GM20431 (cell line): ENCODE measurements at regions not wholly inside any gene's neighbourhood (a gene's known extent, or its start where the extent isn't known, plus 50 kb on each side); places are given as distances from the start of the nearest gene placed in this dataset.

Source experiments
- in situ Hi-C: fragments of 300-500 bp; cut with MseI, MboI; formaldehyde crosslinking; loops from one replicate; pipeline ENCODE4 v1.15.0; 2020; ENCODE audit warnings: low sequenced_read_pairs; ENCODE audit not compliant: unreplicated experiment

DNA sequence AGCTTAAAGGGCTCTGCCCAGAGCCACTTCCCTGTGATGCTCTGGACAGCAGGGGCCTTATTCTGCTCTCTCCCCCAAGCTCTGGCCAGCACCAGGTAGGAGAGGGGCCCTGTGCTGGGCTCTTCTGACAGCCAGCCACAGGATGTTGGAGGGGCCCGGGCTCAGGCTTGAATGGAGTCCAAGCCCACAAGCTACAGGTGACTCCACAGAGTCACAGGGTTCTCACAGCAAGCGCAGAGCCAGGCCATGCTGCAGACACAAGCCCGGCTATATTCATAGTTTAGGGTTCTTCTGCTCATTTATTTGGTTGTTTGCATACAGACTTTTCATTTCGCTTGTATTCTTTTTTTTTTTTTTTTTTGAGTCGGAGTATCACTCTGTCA is 1392.8 kb downstream of the BRD1 start:
- in situ Hi-C loops = no loop called here

- in situ Hi-C loops = no loop called here
Observed at GRCh38 chr22:48434156-48434867, 1393.4 kb downstream of the BRD1 start.

- in situ Hi-C loops = no loop called here
Observed at GRCh38 chr22:48433647-48434046, 1394.0 kb downstream of the BRD1 start.

DNA sequence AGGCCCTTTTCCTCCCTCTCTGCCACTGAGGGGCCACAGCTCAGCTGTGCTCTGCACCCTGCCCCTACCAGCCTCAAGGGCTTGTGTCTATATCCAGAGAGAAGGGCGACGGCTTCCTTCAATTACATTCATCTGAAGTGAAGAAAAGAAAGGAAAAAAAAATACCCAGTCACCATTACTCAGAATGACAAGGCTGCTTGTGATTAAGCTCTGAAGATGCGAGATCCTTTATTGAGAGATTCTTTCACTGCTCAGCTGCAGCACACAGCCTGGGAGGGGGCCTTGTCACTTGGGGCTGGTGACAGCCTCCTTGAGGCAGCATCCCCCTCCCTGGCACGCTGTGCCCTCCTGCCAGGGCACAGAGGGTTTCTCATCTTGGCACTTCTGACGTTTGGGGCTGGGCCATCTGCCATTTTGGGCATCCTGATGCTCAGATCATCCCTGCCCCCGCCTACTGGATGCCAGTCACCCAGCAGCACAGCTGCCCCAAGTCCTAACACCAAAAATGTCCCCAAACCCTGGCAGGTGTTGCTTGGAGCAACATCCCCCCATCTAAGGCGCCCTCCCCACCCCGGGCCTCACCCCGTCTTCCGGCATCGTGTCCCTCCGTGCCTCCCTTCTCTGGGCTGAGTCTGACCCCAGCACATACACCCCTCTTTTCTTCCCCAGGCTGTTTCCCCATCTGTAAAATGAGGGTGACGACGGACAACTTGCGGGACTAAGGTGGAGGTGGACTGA is 1394.7 kb downstream of the BRD1 start:
- in situ Hi-C loops = no loop called here

GRCh38 chr22:48431536-48432315 is 1395.9 kb downstream of the BRD1 start:
- in situ Hi-C loops = no loop called here

GRCh38 chr22:48431014-48431413 is 1396.7 kb downstream of the BRD1 start:
- in situ Hi-C loops = no loop called here

DNA sequence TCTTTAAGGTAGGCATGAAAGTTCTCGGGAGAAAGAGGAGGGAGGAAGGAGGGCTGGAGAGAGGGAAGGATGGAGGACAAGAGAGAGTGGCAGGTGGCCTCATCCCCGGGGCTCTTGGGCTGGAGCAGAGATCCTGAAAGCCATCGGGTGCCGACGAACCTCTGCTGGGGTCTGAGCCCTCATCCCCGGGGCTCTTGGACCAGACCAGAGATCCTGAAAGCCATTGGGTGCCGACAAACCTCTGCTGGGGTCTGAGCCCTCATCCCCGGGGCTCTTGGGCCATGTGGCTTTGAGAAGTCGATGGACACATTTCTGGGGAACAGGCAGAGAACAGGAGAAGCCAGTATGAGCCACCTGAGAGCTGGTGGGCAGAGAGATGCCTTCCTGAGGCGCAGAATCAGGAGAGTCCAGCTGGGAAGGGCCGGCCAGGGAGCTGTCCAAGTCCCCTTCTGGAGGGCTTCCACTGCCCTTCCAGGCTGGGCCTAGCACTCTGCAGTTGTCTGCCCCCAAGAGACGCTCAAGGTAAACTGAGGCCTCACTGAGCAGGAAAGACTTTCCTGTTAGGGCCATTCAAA is 1398.1 kb downstream of the BRD1 start:
- in situ Hi-C loops = no loop called here

GRCh38 chr22:48428631-48429371 is 1398.9 kb downstream of the BRD1 start:
- in situ Hi-C loops = no loop called here

- in situ Hi-C loops = no loop called here
Observed at GRCh38 chr22:48427731-48428211, 1399.9 kb downstream of the BRD1 start.

- in situ Hi-C loops = no loop called here
Observed at GRCh38 chr22:48426466-48427380, 1401.0 kb downstream of the BRD1 start.

DNA sequence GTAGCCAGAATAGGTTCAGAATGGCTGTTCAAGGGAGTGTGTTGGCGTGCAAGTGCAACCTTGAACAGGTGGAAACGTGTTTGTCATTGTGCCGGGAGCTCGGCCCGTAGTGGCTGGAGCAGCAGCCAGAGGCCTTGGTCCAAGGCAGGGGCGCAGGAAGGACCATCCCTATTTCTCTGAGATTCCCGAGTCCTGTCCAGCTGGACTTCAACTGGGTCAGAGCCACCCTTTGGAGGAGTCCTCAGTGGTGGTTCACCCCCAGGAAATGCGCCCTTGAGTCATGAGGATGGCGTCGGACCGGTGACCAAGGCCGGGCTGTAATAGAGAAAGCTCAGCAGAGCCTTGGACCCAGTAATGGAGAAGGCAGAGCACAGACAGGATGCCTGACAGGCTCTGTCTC is 1402.0 kb downstream of the BRD1 start:
- in situ Hi-C loops = no loop called here

- in situ Hi-C loops = no loop called here
Observed at GRCh38 chr22:48425091-48425506, 1402.6 kb downstream of the BRD1 start.

GRCh38 chr22:48424661-48425060 is 1403.0 kb downstream of the BRD1 start:
- in situ Hi-C loops = no loop called here

- in situ Hi-C loops = no loop called here
Observed at GRCh38 chr22:48424201-48424627, 1403.5 kb downstream of the BRD1 start.

DNA sequence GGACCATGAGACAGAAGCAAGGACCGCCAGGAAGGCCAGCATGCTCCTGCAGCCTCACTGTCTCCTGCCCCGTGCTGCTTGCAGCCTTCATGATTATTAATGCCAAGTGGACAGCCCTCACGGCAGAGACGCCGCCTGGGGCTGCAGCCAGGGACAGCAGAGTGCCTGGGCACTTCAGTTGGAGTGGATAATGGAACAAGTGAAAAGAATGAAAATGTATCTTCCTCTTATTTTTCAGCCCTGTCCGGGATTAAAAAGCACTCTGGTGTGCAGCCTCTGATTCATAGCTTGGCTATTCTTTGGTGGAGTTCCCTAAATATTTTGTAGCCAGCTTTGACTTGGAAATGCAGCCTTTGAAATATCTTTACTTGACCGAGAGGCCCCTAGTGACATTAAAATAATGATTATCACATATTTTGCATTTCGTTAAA is 1404.2 kb downstream of the BRD1 start:
- in situ Hi-C loops = no loop called here

GRCh38 chr22:48422900-48423480 is 1404.7 kb downstream of the BRD1 start:
- in situ Hi-C loops = no loop called here

DNA sequence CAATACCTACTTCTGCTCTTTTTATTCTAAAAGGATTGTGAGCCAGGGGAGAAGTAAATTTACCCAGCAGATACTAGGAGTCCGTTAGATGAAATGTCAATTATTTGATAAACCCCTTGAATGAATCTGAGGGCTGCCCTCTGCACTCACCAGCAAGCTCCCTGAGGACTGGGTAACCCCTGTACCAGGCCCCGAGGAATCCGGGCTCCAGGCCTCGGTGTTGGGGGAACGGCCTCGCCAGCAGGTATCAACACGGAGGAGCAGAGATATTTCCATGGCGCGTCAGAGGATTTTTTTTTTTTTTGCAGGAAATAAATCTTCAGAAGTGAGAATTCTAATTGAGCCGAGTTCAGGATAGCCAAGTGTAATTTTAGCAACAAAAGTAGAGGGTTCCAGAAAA is 1408.8 kb downstream of the BRD1 start:
- in situ Hi-C loops = no loop called here
